ENCODE measurements at regions not wholly inside any gene's neighbourhood (a gene's known extent, or its start where the extent isn't known, plus 50 kb on each side); places are given as distances from the start of the nearest gene placed in this dataset.
"Not testable (repeated sequence)": the region's sequence is repeated elsewhere in the genome, so short reads cannot be mapped to it uniquely, and the experiment has no call there.

GRCh38 chr6:156268849-156269248, 508.3 kb upstream of the ARID1B start:
- no peak for DNase-seq

GRCh38 chr6:156262014-156262413, 515.2 kb upstream of the ARID1B start:
- DNase-seq, result no peak

GRCh38 chr6:156260815-156261214, 516.4 kb upstream of the ARID1B start:
- DNase-seq, result no peak

GRCh38 chr6:156258981-156259380, 518.2 kb upstream of the ARID1B start:
- no peak for DNase-seq

- DNase-seq, result no peak
Observed at GRCh38 chr6:156256161-156256560, 521.0 kb upstream of the ARID1B start.

GRCh38 chr6:156254240-156254639, 522.9 kb upstream of the ARID1B start:
- no peak for DNase-seq

GRCh38 chr6:156250593-156250992, 526.6 kb upstream of the ARID1B start:
- DNase-seq, result peak; percentile 30

- DNase-seq, result no peak
Observed at GRCh38 chr6:156242206-156242605, 535.0 kb upstream of the ARID1B start.

- no peak for DNase-seq
Observed at GRCh38 chr6:156231026-156231765, 546.0 kb upstream of the ARID1B start.

- DNase-seq, result no peak
Observed at GRCh38 chr6:156219973-156220372, 557.2 kb upstream of the ARID1B start.

- DNase-seq, result no peak
Observed at GRCh38 chr6:156205678-156206077, 571.5 kb upstream of the ARID1B start.

- DNase-seq, result no peak
Observed at GRCh38 chr6:156199182-156199581, 578.0 kb upstream of the ARID1B start.

GRCh38 chr6:156197513-156197912, 579.7 kb upstream of the ARID1B start:
- DNase-seq, result no peak

GRCh38 chr6:156194981-156195380, 582.2 kb upstream of the ARID1B start:
- DNase-seq, result no peak

- no peak for DNase-seq
Observed at GRCh38 chr6:156193381-156193780, 583.8 kb upstream of the ARID1B start.

- no peak for DNase-seq
Observed at GRCh38 chr6:156191895-156192294, 585.3 kb upstream of the ARID1B start.

- DNase-seq, result not testable (repeated sequence)
Observed at GRCh38 chr6:156191390-156191789, 585.8 kb upstream of the ARID1B start.

GRCh38 chr6:156190270-156190669, 586.9 kb upstream of the ARID1B start:
- no peak for DNase-seq

- no peak for DNase-seq
Observed at GRCh38 chr6:156189714-156190113, 587.5 kb upstream of the ARID1B start.

GRCh38 chr6:156189195-156189594, 588.0 kb upstream of the ARID1B start:
- DNase-seq, result no peak

GRCh38 chr6:156185113-156185512, 592.1 kb upstream of the ARID1B start:
- DNase-seq, result no peak

GRCh38 chr6:156183678-156184077, 593.5 kb upstream of the ARID1B start:
- no peak for DNase-seq

GRCh38 chr6:156182356-156182755, 594.8 kb upstream of the ARID1B start:
- no peak for DNase-seq

GRCh38 chr6:156181506-156181905, 595.7 kb upstream of the ARID1B start:
- DNase-seq, result no peak

GRCh38 chr6:156175971-156176421, 601.2 kb upstream of the ARID1B start:
- DNase-seq, result no peak
